HUDEP-2 (cell line): ENCODE measurements at regions not wholly inside any gene's neighbourhood (a gene's known extent, or its start where the extent isn't known, plus 50 kb on each side); places are given as distances from the start of the nearest gene placed in this dataset.
"Not testable (repeated sequence)": the region's sequence is repeated elsewhere in the genome, so short reads cannot be mapped to it uniquely, and the experiment has no call there.

Source experiments
- DNase-seq, 76 experiments: peaks; one replicate each; lab custom pipeline; 2025; ENCODE audit not compliant: unreplicated experiment in 76 of 76; lab: John Stamatoyannopoulos, UW

DNA sequence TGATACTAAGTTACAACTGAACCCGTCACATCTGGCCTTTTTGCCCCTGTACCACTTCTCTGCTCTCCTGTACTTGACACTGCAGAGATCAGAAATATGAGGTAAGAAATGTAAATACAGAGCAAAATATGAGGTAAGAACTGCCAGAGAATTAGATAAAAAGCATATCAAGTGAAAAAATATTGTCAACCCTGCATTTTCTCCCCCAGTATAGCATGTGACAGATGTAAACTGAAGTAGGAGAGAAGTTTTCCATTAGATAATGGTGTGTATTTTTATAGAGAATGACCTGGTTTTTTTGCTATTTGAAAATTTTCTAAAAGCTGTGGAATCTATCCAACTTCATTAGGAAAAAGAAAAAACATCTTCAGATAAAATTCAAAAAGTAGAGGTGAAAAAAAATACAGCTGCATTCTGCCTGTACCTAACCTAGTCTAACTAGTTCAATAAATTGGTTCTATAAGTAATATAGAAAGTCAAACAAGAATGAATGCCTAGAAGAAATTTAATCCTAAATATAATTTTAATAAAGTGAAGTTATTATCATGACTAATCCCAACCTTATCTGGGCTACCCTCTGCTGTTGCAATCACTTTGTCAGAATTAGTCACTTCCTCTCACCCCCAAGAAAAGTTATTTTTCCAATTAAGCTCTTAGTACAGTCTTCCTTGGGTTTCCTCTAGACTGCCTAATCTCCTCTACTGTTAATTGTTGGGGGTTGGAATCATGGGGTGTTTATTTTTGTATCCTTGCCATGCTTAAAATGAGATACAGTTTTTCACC lies 210.0 kb downstream of the RASSF9 start:
- peak in 24 of 76 experiments; percentile 1 to 59 (median 15) for DNase-seq

DNA sequence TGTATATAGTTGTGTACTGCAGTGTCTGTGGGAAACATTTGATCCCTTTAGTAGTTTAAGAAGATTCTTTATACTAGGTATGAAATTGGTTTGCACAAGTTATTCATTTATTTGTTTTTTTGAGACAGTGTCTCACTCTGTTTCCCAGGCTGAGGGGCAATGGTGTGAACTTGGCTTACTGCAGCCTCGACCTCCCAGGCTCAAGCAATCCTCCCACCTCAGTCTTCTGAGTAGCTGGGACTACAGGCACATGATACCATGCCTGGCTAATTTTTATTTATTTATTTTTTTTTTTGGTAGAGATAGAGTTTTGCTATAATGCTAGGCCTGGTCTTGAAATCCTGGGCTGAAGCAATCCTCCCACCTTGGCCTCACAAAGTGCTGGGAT lies 209.4 kb downstream of the RASSF9 start:
- DNase-seq, result no peak

DNA sequence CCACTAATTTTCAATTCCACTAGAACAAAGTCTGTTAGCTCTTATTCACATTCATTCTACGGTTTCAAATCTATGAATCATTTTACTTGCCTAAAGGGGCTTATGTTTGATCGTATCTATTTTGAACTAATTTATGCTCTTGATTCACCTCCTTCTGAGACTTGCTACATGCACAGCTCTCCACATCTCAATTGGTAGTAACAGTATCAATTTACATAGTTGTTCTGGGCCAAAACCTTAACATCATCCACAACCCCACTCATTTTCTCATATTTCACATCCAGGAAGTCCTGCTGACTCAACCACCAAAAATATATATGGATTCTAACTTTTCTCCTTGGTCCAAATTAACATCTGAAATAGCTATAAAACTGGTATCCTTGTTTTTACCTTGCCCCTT lies 208.6 kb downstream of the RASSF9 start:
- no peak for DNase-seq

DNA sequence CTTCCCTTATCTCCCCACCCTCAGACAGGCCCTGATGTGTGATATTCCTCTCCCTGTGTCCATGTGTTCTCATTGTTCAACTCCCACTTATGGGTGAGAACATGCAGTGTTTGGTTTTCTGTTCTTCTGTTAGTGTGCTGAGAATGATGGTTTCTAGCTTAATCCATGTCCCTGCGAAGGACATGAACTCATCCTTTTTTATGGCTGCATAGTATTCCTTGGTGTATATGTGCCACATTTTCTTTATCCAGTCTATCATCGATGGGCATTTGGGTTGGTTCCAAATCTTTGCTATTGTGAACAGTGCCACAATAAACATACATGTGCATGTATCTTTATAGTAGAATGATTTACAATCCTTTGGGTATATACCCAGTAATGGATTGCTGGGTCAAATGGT lies 207.6 kb downstream of the RASSF9 start:
- not testable (repeated sequence) for DNase-seq

DNA sequence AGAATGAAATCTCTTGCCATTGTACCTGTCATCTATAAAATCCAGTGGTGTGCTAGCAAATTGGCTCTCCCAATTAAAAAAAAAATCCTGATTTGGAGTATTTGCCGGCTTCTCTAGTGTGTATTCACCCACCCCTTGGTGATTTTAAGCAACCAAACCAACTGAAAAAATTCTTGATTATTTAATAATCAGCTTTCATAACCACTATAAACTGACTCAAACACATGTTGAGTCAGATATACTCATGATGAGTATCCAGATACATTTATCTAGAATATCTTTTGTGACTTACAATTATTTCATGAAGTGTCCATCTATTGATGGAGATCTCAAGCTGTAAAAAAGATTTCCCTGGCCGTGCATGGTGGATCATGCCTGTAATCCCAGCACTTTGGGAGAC lies 205.4 kb downstream of the RASSF9 start:
- no peak for DNase-seq

DNA sequence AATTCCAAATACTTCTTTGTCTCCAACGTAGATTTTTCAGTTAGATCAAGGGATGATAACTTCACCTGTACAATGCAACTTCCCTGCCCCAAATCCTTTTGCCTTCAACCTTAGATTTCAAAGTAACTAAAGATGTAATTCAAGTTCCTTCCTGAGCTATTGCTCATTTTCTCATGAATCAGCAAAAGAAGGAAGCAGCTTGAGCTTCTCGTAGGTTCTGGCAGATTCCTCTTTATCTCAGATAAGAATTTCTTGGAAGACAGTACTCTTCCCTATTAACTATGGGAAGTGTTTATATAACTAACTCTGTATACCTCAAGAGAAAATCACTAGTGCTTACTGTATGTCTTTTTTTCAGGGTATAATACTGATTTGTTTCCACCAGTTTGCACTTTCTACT lies 203.8 kb downstream of the RASSF9 start:
- DNase-seq, result no peak

DNA sequence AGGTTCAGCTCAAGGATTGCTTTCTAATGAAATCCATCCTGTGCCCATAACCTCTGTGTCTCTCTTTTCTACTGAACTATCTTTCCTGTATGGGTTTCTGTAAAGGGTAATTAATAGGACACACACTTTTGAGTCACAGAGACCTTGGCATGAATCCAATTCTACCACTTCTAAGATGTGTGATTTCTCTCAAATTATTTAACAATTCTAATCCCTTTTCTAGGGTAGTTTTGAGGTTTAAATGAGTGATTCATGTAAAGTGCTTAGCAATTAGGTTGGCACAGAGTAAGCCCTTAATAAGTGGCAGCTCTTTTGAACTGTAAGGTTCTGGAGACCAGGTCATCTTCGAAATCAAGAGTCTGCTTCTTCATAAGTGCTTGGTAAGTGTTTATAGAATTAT lies 202.7 kb downstream of the RASSF9 start:
- no peak for DNase-seq

DNA sequence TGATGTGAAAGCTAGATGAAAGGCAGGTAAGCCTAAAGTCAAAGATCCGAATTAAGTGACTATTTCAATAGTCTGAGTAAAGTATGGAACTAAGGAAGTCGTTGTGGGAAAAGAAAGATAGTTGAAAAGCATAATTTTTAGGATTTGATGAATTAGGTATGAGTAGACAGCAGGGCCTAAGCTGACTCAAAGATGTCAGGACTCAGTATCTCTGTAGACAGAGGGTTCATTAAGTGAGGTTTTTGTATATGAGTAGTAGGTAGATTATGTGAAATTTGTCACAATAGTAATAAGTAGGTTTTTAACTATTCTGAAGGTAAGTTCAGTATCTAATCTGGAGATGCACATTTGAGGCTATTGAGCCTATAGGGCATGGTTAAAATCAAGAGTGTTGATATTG lies 196.4 kb downstream of the RASSF9 start:
- no peak for DNase-seq

DNA sequence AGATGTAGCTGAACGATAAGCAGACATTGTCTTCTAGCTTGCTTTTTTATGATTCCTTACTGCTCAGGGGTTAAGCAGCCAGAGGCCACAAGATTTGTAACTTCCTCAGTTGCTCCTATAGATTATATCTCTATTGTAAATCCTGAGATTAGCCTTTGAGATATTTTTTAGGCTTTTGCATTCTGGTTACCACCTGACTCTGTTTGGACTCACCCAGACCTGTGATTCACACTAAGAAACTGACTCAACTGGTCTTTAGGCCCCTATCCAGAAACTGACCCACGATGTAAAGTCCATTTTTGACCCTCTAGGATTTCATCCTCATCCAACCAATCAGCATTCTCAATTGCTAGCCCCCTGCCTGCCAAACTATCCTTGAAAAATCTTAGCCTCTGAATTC lies 194.4 kb downstream of the RASSF9 start:
- DNase-seq, result no peak

DNA sequence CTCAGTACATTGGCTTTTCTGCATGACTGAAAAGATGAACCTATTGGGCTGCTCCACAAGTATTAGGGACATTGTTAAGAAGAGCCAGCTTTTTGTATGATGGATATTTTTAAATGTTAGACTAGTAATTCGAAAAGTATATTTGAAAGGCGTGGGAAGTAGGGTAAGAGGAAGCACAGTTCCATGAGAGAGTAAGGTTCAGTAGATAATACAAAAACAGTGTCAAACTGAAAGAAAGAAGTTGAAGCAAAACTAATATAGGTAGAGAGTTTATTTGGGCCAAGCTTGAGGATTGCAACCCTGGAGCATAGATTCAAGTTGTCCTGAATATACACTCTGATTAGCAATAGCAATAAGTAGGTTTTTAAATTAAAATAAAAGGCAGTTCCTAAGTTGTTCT lies 193.9 kb downstream of the RASSF9 start:
- no peak for DNase-seq

DNA sequence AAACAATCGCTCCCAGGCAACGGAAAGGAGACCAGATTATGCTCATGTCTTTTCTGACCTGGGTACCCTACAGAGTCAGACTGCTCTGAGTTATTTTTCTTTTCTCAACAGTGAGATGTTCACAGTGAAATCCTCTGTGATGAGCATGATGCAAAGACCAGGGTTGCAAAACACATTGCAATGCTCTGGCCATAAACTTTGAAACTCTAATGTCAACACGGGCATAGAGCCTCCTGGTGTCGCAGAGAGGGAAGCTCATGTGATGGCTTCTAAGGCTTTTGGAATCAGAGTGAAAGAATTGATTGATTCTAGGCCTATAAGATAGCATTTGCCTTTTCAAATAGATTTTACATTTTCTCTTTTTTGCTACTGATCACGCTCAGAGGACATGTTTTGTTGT lies 193.4 kb downstream of the RASSF9 start:
- peak in 2 of 76 experiments; percentile 1 to 3 for DNase-seq

DNA sequence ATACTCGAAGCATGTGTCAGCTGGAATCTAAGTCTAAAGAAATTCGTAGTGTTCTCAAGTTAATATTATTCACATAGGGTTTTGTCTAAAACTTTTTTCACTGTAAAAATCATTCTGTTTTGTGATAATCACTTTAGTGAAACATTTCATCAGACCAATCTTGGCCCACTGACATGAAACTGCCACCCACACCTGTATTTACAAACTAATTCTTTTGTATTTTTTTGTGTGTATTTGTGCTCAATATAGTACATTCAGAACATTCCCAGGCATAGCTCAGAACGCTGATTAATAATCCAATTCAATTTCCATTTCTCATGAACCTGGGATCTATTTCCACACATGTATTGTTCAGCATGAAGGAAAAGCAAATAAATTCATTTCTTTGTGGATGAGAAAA lies 191.7 kb downstream of the RASSF9 start:
- no peak for DNase-seq

DNA sequence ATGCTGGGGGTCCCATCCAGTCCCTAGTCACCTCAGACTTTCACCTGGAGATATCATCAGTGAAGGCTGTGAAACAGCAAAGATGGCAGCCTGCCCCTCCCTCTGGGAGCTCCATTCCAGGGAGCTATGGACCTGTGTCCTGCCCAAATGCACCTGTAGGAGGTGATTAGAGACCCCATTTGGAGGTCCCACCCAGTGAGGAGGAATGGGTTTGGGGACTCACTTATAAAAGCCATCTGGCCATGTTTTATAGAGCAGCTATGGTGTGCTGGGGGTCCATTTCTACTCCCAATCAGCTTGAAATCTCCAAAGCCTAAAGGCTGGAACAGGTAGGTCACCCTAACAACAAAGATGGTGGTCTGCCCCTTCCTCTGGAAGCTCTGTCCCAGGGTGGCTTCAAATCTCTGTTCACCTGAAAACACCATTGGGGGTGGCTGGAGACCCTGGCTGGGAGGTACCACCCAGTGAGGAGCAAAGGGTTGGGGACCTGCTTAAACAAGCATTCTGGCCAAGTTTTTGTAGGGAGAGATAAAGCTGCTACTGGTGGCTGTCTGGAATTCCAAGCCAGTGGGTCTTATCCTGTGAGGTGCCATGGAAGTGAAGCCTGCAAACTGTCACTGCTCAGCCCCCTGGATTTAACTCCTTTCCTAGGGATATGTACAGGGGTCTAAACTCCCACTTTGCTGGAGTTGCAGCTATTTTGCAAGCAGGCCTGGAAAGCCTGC lies 182.3 kb downstream of the RASSF9 start:
- no peak for DNase-seq

DNA sequence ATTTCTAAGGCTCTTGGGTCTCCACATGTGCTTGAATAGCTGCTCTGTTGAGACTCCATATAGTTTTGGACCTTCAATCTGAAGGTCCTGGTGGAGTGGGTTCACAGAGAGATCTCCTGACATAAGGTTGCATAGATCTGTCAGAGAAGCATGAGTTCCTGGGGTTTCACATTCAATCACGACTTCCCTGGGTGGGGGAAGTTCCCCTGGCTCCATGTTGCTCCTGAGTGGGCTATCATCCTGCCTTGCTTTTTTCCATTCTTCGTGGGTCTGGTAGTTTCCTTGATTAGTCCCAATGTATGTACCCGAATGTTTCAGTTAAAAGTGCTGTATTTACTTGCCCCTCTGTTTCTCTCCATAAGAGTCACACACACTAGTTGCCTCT lies 181.8 kb downstream of the RASSF9 start:
- no peak for DNase-seq

DNA sequence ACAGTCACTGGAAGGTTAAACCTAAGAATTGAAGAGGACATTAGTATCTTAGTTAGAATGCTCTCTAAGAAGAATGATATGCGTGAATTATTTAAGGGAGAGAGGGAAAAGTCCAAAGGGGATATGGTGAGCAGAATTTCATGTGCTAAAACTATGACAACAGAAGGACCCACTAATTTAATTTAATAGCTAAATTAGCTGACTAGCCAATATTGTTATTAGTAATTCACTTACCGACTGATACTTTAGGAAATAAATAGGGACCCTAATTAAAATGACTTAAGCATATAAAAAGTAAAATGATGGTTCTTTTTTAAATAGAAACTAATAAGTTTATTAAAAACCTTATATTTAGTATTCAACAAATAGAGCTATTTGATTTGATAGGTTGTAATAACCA lies 179.6 kb downstream of the RASSF9 start:
- no peak for DNase-seq

DNA sequence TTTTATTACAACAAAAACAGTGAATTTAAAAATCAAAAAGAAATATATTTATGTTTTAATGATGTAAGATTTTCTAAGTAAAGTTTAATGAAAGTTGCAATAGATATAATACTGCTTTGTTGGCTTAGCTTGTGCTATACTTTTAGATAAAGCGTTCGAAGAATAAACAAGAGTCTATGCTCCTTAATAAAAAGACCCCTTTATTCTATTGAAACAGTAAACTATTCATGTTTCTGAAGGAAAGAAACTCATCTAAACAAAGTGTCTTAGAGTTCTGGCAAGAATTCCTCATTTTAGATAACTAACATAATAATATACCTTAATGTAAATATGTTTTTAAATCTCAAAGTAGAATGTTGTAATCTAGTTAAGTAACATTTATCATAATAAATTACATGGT lies 179.0 kb downstream of the RASSF9 start:
- DNase-seq, result no peak

DNA sequence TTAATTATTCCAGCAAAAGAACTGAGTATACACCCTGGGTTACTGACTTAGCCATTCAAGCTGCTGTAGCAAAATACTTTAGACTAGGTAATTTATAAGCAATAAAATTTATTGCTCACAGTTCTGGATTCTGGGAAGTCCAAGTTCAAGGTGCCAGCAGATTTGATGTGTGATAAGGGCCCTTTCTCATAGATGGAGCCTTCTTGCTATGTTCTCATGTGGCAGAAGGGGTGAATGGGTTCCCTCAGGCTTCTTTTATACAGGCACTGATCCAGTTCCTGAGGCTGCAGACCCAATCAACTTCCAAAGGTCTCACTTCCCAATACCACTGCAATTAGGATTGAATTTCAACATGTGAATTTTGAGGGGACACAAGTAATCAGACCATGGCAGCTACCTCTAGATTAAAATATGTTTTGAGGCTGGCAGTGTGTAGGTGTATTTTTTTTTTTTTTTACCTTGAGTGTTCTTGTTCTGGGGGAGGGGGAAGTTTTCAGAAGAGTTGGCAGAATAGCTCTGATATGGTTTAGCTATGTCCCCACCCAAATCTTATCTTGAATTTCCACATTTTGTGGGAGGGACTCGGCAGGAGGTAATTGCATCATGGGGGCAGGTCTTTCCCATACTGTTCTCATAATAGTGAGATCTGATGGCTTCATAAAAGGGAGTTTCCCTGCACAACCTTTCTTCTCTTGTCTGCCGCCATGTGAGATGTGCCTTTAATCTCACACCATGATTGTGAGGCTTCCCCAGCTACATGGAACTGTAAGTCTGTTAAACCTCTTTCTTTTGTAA lies 178.2 kb downstream of the RASSF9 start:
- DNase-seq, result peak in 14 of 76 experiments; percentile 1 to 54 (median 30)

DNA sequence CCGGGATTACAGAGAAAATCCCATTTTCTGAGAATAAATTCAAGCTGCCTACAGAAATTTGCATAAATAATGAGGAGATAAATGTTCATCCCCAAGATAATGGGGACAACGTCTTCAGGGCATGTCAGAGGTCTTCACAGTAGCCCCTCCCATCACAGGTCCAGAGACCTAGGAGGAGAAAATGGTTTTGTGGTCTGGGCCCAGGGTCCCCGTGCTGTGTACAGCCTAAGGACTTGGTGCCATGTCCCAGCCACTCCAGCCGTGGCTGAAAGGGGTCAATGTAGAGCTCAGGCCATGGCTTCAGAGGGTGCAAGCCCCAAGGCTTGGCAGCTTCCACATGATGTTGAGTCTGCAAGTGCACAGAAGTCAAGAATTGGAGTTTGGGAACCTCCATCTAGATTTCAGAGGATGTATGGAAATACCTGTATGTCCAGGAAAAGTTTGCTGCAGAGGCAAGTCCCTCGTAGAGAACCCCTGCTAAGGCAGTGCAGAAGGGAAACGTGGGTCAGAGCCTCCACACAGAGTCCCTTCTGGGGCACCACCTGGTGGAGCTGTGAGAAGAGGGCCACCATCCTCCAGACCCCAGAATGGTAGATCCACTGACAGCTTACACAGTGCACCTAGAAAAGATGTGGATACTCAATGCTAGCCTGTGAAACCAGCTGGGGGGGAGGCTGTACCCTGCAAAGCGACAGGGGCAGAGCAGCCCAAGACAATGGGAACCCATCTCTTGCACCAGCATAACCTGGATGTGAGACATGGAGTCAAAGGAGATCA lies 176.3 kb downstream of the RASSF9 start:
- DNase-seq, result no peak

DNA sequence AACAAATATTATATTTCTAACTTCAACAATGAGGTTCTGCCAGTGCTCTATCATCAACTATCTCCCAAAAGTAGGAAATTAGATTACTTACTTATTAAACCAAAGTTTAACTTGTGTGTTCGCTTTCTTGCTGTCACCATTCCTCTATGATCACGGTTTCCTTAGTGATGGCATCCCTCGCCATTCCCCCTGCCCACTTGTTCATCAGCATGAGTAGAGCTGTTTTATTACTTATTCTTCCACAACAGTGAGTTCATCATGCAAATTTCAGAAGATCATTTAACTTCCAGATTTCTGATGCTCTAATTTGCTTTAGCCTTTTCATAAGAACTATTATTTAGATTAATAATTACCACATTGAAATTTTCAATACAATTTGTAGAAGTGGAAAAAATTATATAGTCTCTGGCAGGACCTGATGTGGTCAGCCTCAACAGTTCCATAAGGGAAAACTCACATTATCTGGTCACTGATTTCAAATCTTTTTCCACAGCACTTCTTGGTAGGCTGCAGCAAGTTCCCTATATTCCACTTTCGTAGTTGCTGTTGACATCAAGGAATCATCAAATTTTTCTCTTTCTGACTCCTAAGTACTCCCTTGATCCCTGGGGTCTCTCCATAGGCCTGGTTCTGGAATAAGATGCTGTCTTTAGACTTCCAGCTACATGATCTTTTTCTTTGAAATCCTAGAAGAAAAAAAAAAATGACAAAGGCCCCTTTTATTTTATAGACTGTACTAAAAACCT lies 174.6 kb downstream of the RASSF9 start:
- DNase-seq, result no peak

DNA sequence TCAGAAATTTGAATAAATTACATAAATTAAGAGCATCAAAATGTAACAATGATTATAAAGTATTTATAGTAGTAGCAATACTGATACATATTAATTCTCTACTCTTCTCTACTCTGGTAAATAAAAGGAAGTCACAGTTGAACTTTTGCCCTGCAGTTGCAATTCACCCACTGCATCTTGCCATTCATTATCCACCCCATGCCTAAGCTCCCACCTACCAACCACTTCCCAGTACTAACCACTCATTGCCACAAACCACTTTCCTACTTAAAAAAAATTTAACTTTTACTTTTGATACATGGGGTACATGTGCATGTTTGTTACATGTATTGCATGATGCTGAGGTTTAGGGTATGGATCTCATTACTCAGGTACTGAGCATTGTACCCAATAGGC lies 174.0 kb downstream of the RASSF9 start:
- no peak for DNase-seq
